ENCODE measurements at regions not wholly inside any gene's neighbourhood (a gene's known extent, or its start where the extent isn't known, plus 50 kb on each side); places are given as distances from the start of the nearest gene placed in this dataset.

- TF ChIP-seq, protein P1, sequence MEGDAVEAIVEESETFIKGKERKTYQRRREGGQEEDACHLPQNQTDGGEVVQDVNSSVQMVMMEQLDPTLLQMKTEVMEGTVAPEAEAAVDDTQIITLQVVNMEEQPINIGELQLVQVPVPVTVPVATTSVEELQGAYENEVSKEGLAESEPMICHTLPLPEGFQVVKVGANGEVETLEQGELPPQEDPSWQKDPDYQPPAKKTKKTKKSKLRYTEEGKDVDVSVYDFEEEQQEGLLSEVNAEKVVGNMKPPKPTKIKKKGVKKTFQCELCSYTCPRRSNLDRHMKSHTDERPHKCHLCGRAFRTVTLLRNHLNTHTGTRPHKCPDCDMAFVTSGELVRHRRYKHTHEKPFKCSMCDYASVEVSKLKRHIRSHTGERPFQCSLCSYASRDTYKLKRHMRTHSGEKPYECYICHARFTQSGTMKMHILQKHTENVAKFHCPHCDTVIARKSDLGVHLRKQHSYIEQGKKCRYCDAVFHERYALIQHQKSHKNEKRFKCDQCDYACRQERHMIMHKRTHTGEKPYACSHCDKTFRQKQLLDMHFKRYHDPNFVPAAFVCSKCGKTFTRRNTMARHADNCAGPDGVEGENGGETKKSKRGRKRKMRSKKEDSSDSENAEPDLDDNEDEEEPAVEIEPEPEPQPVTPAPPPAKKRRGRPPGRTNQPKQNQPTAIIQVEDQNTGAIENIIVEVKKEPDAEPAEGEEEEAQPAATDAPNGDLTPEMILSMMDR (IDR thresholded peaks at IDR 0.05): no peak
- H3K27ac ChIP-seq: no peak overlapping the region
- no peaks in the 10 kb centered on the region for H3K9me3 ChIP-seq
- intact Hi-C loops (cut with DNase I): no loop called here
- H3K27me3 ChIP-seq (ENCODE audit: insufficient read depth in 3 of 3, low read length in 2 of 3): no peaks in the 10 kb centered on the region
- DNase-seq (no peak), ATAC-seq (no peak)
- H3K4me3 ChIP-seq: no peak overlapping the region
- H3K36me3 ChIP-seq (ENCODE audit: insufficient read depth in 1 of 2, low read depth in 1 of 2): no peaks in the 10 kb centered on the region
- WGBS, 3 donors: 90 to 92% (median 91%) methylated on average over 3 of the region's 3 CpGs
- H3K4me1 ChIP-seq: no peaks in the 10 kb centered on the region
Observed at GRCh38 chrX:25277574-25277973, 261.8 kb upstream of the ARX start.

DNA sequence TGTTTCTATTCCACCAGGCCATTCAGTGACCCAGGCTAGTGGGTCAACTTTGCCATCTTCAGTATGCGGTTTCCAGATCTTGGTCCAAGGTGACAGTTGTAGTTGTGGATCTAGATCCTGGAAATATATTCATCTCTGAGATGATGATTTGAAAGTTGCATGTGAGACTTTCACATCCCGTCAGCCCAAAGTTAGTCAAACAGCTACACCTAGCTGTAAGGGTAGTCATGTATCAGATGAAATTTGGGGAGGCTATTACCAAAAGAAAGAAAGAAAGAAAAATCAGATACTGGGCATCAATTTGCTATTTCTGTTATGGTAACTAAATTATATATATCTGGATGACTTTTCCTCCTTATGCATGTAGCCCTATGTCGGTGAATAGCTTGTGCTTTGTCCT, 259.4 kb upstream of the ARX start:
- Histone ChIP-seq H3K27me3 (ENCODE audit: insufficient read depth in 3 of 3, low read length in 2 of 3) (no peaks in the 10 kb centered on the region), H3K4me3 (no peak overlapping the region), H3K36me3 (ENCODE audit: insufficient read depth in 1 of 2, low read depth in 1 of 2) (no peaks in the 10 kb centered on the region), H3K9me3 (no peaks in the 10 kb centered on the region), H3K27ac (no peak overlapping the region), H3K4me1 (no peaks in the 10 kb centered on the region)
- DNase-seq (no peak), ATAC-seq (no peak)
- intact Hi-C loops (cut with DNase I): no loop called here
- 68 to 96% (median 76%) methylated on average over 3 of the region's 3 CpGs for WGBS, 3 donors
- TF ChIP-seq, protein P1 (IDR thresholded peaks at IDR 0.05): peak; percentile 32

DNA sequence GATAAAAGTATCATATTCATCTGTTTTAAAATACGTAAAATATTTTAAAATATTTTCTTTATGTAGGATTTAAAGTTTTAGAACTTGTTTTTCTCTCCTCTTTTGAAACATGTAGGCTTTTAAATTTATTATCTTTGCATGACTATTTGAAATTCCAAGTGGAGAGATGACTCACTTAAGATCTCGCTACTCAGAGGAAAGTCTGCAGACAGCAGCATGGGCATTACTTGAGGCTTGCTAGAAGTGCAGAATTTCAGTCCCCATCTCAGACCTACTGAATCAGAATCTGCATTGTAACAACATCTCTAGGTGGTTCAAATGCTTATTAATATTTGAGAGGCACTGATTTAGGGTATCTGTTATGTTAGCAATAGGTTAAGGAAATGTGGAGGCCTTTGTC, 225.7 kb upstream of the ARX start:
- ATAC-seq (no peak), DNase-seq (no peak)
- TF ChIP-seq, protein P1 (IDR thresholded peaks at IDR 0.05): no peak
- intact Hi-C loops (cut with DNase I): no loop called here
- no peaks in the 10 kb centered on the region for H3K36me3 ChIP-seq (ENCODE audit: insufficient read depth in 1 of 2, low read depth in 1 of 2)
- 66 to 82% (median 78%) methylated on average over 2 of the region's 2 CpGs for WGBS, 3 donors
- no peaks in the 10 kb centered on the region for H3K27me3 ChIP-seq (ENCODE audit: insufficient read depth in 3 of 3, low read length in 2 of 3)
- H3K9me3 ChIP-seq: no peaks in the 10 kb centered on the region
- no peak overlapping the region for H3K4me3 ChIP-seq
- H3K4me1 ChIP-seq: no peaks in the 10 kb centered on the region
- no peak overlapping the region for H3K27ac ChIP-seq

- Histone ChIP-seq H3K4me3 (no peak overlapping the region), H3K27me3 (ENCODE audit: insufficient read depth in 3 of 3, low read length in 2 of 3) (no peaks in the 10 kb centered on the region), H3K36me3 (ENCODE audit: insufficient read depth in 1 of 2, low read depth in 1 of 2) (no peaks in the 10 kb centered on the region), H3K9me3 (no peaks in the 10 kb centered on the region), H3K4me1 (no peaks in the 10 kb centered on the region), H3K27ac (no peak overlapping the region)
- TF ChIP-seq, protein P1 (IDR thresholded peaks at IDR 0.05): no peak
- intact Hi-C loops (cut with DNase I): no loop called here
- DNase-seq (no peak), ATAC-seq (no peak)
- 70 to 73% (median 72%) methylated on average over 5 of the region's 5 CpGs for WGBS, 3 donors
Observed at GRCh38 chrX:25226151-25226550, 210.4 kb upstream of the ARX start.

- Histone ChIP-seq H3K9me3 (no peaks in the 10 kb centered on the region), H3K27me3 (ENCODE audit: insufficient read depth in 3 of 3, low read length in 2 of 3) (no peaks in the 10 kb centered on the region), H3K4me1 (no peaks in the 10 kb centered on the region), H3K36me3 (ENCODE audit: insufficient read depth in 1 of 2, low read depth in 1 of 2) (no peaks in the 10 kb centered on the region), H3K4me3 (no peak overlapping the region), H3K27ac (no peak overlapping the region)
- peak in 2 of 4 donors; percentile 41 to 76 for ATAC-seq
- intact Hi-C loops (cut with DNase I): no loop called here
- no peak for DNase-seq
- TF ChIP-seq, protein P1 (IDR thresholded peaks at IDR 0.05): no peak
Observed at GRCh38 chrX:25219480-25219879, 203.7 kb upstream of the ARX start.

Measured in psoas muscle (tissue), 7 donors.